ENCODE measurements at regions not wholly inside any gene's neighbourhood (a gene's known extent, or its start where the extent isn't known, plus 50 kb on each side); places are given as distances from the start of the nearest gene placed in this dataset.

GRCh38 chr6:125354649-125355048, 52.9 kb upstream of the HDDC2 start:
- Histone ChIP-seq H3K27me3 (ENCODE audit: control insufficient read depth, insufficient read depth, low read length) (no peaks in the 10 kb centered on the region), H3K36me3 (replicated peaks; ENCODE audit: control insufficient read depth, insufficient read depth, low read length) (no peaks in the 10 kb centered on the region), H3K4me3 (ENCODE audit: insufficient read depth, low read depth, low read length) (no peak overlapping the region)
- DNase-seq = no peak

DNA sequence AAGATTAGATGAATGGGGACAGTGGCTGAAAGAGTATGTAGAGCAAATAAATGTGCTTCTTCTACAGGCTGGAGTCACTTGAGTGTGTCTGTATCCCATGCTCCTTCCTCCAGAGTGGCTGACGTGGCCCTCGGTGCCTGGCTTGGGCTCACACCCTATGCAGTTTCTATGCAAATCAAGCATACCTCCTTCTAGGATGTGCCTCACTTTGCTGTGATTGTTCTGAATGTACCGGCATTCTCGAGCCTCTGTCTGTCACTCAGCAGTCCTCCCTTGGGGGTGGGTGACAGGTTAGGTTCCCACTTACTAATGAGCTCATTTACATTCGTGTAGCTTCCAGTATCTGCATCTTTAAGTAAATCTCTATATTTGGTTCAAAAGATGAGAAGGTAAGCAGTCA, 55.1 kb upstream of the HDDC2 start:
- Histone ChIP-seq H3K27me3 (ENCODE audit: control insufficient read depth, insufficient read depth, low read length) (no peaks in the 10 kb centered on the region), H3K36me3 (replicated peaks; ENCODE audit: control insufficient read depth, insufficient read depth, low read length) (no peaks in the 10 kb centered on the region), H3K4me3 (ENCODE audit: insufficient read depth, low read depth, low read length) (no peak overlapping the region)
- DNase-seq = peak; percentile 11

DNA sequence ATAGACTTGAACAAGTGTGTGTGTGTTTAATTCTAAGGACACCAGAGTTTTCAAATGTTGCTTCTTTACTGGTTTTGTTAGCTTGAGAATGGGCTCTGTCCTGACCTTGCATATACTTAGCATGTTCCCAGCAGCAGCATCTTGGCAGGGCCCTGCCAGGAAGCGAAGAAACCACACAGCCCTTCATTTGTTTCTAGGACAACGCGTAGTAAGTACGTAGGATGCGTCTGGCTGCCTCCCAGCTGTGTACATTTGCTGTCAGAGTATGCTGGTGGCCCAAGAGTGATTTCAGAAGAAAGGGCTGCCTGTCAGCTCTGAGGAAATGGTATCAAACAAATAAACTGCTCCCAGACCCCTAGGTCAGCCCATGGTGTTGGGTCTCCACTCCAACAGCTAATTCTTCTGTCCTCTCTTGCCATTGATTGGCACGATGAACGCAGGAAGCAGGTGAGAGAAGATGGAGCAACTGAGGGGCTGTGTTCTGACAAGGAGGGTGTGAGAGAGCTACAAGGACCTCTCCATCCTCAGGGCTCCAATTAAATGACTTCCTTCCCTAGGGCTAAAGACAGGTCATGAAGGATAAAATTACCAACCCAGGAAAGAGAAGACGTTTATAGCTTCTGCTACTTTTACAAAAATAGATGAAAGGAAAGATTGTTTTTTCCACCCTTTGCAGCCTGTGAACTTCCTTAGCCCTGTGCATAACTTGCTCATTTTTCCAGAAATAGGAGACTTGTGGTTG, 55.9 kb upstream of the HDDC2 start:
- no peaks in the 10 kb centered on the region for H3K27me3 ChIP-seq (ENCODE audit: control insufficient read depth, insufficient read depth, low read length)
- no peak for DNase-seq
- no peak overlapping the region for H3K4me3 ChIP-seq (ENCODE audit: insufficient read depth, low read depth, low read length)
- no peaks in the 10 kb centered on the region for H3K36me3 ChIP-seq (replicated peaks; ENCODE audit: control insufficient read depth, insufficient read depth, low read length)

- H3K36me3 ChIP-seq (replicated peaks; ENCODE audit: control insufficient read depth, insufficient read depth, low read length) = no peaks in the 10 kb centered on the region
- no peak for DNase-seq
- no peak overlapping the region for H3K4me3 ChIP-seq (ENCODE audit: insufficient read depth, low read depth, low read length)
- no peaks in the 10 kb centered on the region for H3K27me3 ChIP-seq (ENCODE audit: control insufficient read depth, insufficient read depth, low read length)
Measured at GRCh38 chr6:125358898-125359297, 57.1 kb upstream of the HDDC2 start.

GRCh38 chr6:125361868-125362267, 60.1 kb upstream of the HDDC2 start:
- Histone ChIP-seq H3K27me3 (ENCODE audit: control insufficient read depth, insufficient read depth, low read length) (no peaks in the 10 kb centered on the region; the same call in 1 of the 2 replicates), H3K36me3 (replicated peaks; ENCODE audit: control insufficient read depth, insufficient read depth, low read length) (no peaks in the 10 kb centered on the region), H3K4me3 (ENCODE audit: insufficient read depth, low read depth, low read length) (no peak overlapping the region)
- no peak for DNase-seq

DNA sequence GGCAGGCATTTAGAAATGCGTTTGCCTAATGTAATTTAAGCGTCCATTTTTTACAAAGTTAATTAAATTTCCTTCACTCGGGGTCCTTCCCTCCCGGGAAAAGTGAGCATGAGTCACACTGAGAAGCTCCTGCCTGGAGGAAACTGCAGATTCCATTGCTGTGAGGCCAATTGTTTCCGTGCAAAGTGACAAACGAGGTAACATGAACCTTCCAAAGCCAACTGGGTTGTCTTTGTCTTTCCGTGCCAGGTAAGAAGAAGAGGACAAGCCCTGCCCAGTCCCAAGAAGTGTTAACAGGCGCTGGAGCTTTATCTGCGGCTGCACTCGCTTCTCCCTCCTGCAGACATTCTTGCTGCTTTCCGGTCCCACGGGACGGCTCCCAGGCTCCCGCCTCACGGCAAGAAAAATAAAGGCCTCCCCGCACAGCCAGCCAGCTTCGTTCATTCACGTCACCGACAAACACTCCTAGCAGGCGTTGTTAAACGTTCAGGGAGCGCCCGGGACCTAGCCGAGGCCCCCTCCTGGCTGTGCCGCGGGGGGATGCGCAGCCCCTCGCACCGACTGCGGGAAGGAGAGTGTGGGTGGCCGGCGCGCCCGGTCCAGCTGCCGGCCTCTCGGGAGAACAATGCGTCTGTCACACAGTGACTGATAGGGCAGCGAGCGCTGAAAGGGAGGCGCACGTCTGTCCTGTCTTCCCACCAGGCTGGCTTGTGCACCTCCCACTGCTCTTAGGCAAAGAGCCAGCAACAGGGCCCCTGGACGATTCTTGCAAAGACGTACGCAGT, 61.5 kb upstream of the HDDC2 start:
- Histone ChIP-seq H3K36me3 (replicated peaks; ENCODE audit: control insufficient read depth, insufficient read depth, low read length) (no peaks in the 10 kb centered on the region), H3K4me3 (ENCODE audit: insufficient read depth, low read depth, low read length) (peak overlapping the region; percentile 47), H3K27me3 (ENCODE audit: control insufficient read depth, insufficient read depth, low read length) (no peaks in the 10 kb centered on the region; the same call in 1 of the 2 replicates)
- peak; percentile 58 for DNase-seq

GRCh38 chr6:125363824-125364165, 62.0 kb upstream of the HDDC2 start:
- no peaks in the 10 kb centered on the region for H3K36me3 ChIP-seq (replicated peaks; ENCODE audit: control insufficient read depth, insufficient read depth, low read length)
- no peaks in the 10 kb centered on the region; the same call in 1 of the 2 replicates for H3K27me3 ChIP-seq (ENCODE audit: control insufficient read depth, insufficient read depth, low read length)
- H3K4me3 ChIP-seq (ENCODE audit: insufficient read depth, low read depth, low read length) = peak overlapping the region; percentile 47
- peak; percentile 49 for DNase-seq

- no peaks in the 10 kb centered on the region; the same call in 1 of the 2 replicates for H3K27me3 ChIP-seq (ENCODE audit: control insufficient read depth, insufficient read depth, low read length)
- DNase-seq = no peak
- no peaks in the 10 kb centered on the region for H3K36me3 ChIP-seq (replicated peaks; ENCODE audit: control insufficient read depth, insufficient read depth, low read length)
- no peak overlapping the region for H3K4me3 ChIP-seq (ENCODE audit: insufficient read depth, low read depth, low read length)
Measured at GRCh38 chr6:125365230-125365629, 63.5 kb upstream of the HDDC2 start.

DNA sequence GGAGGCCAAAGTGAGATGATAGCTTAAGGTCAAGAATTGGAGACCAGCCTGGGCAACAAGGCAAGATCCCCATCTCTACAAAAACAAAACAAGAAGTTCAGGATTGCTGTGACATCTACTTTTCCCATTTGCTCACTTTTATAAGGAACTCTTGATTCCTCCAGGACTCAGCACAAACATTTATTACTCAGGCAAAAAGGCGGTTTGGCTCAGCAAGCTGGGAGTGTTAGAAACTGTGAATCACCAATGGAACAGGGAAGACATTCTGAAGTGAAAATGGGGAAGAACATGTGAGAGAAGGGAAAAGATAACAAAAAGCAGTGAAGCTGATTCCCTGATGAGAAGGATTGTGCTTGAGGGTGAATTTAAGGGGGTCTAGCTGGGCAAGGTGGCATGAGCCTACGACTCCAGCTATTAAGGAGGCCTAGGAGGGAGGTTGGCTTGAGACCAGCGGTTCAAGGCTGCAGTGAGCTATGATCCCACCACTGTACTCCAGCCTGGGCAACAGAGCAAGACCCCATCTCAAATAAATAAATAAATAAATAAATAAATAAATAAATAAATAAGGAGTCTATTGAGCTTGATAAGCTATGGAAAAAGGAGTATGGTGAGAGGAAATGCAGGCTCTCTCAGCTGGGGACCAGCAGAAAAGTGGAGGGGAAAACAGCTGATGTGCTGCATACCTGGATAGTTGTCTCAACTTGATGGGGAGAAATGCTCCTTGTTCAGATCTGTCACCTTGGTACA, 65.4 kb upstream of the HDDC2 start:
- Histone ChIP-seq H3K36me3 (replicated peaks; ENCODE audit: control insufficient read depth, insufficient read depth, low read length) (no peaks in the 10 kb centered on the region), H3K27me3 (ENCODE audit: control insufficient read depth, insufficient read depth, low read length) (no peaks in the 10 kb centered on the region; the same call in 1 of the 2 replicates), H3K4me3 (ENCODE audit: insufficient read depth, low read depth, low read length) (no peak overlapping the region)
- no peak for DNase-seq

- Histone ChIP-seq H3K36me3 (replicated peaks; ENCODE audit: control insufficient read depth, insufficient read depth, low read length) (no peaks in the 10 kb centered on the region), H3K27me3 (ENCODE audit: control insufficient read depth, insufficient read depth, low read length) (no peaks in the 10 kb centered on the region), H3K4me3 (ENCODE audit: insufficient read depth, low read depth, low read length) (no peak overlapping the region)
- no peak for DNase-seq
Measured at GRCh38 chr6:125370343-125370742, 68.6 kb upstream of the HDDC2 start.

GRCh38 chr6:125375013-125375412, 73.2 kb upstream of the HDDC2 start:
- DNase-seq = no peak
- no peaks in the 10 kb centered on the region for H3K27me3 ChIP-seq (ENCODE audit: control insufficient read depth, insufficient read depth, low read length)
- no peaks in the 10 kb centered on the region for H3K36me3 ChIP-seq (replicated peaks; ENCODE audit: control insufficient read depth, insufficient read depth, low read length)
- H3K4me3 ChIP-seq (ENCODE audit: insufficient read depth, low read depth, low read length) = no peak overlapping the region

DNA sequence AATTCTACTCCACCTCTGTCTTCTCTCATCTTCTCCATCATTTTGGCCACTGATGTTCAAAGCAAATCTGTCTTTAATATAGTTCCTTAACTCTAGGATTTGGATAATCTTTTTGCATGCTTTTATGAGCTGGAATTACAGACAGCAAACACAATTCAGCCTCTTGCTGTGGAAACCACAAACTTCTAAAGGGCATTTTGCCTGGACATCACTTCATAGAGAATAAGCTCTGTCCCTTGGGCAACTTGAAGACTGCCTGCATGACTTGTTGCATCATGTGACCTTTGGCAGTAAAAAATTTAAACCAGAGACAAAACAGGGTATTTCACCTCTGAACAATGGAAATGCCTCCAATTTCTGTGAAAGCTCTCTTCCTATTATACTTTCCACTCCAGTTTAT, 74.1 kb upstream of the HDDC2 start:
- H3K4me3 ChIP-seq (ENCODE audit: insufficient read depth, low read depth, low read length) = no peak overlapping the region
- no peaks in the 10 kb centered on the region for H3K36me3 ChIP-seq (replicated peaks; ENCODE audit: control insufficient read depth, insufficient read depth, low read length)
- no peaks in the 10 kb centered on the region for H3K27me3 ChIP-seq (ENCODE audit: control insufficient read depth, insufficient read depth, low read length)
- no peak for DNase-seq

- no peak overlapping the region for H3K4me3 ChIP-seq (ENCODE audit: insufficient read depth, low read depth, low read length)
- no peak for DNase-seq
- no peaks in the 10 kb centered on the region for H3K27me3 ChIP-seq (ENCODE audit: control insufficient read depth, insufficient read depth, low read length)
- H3K36me3 ChIP-seq (replicated peaks; ENCODE audit: control insufficient read depth, insufficient read depth, low read length) = no peaks in the 10 kb centered on the region
Measured at GRCh38 chr6:125377621-125378020, 75.9 kb upstream of the HDDC2 start.

GRCh38 chr6:125379174-125379573, 77.4 kb upstream of the HDDC2 start:
- Histone ChIP-seq H3K27me3 (ENCODE audit: control insufficient read depth, insufficient read depth, low read length) (no peaks in the 10 kb centered on the region), H3K36me3 (replicated peaks; ENCODE audit: control insufficient read depth, insufficient read depth, low read length) (no peaks in the 10 kb centered on the region), H3K4me3 (ENCODE audit: insufficient read depth, low read depth, low read length) (no peak overlapping the region)
- DNase-seq = no peak

- Histone ChIP-seq H3K4me3 (ENCODE audit: insufficient read depth, low read depth, low read length) (no peak overlapping the region), H3K36me3 (replicated peaks; ENCODE audit: control insufficient read depth, insufficient read depth, low read length) (no peaks in the 10 kb centered on the region), H3K27me3 (ENCODE audit: control insufficient read depth, insufficient read depth, low read length) (no peaks in the 10 kb centered on the region)
- no peak for DNase-seq
Measured at GRCh38 chr6:125380474-125380873, 78.7 kb upstream of the HDDC2 start.

All from H7 (cell line).